ENCODE measurements at regions not wholly inside any gene's neighbourhood (a gene's known extent, or its start where the extent isn't known, plus 50 kb on each side); places are given as distances from the start of the nearest gene placed in this dataset.

DNA sequence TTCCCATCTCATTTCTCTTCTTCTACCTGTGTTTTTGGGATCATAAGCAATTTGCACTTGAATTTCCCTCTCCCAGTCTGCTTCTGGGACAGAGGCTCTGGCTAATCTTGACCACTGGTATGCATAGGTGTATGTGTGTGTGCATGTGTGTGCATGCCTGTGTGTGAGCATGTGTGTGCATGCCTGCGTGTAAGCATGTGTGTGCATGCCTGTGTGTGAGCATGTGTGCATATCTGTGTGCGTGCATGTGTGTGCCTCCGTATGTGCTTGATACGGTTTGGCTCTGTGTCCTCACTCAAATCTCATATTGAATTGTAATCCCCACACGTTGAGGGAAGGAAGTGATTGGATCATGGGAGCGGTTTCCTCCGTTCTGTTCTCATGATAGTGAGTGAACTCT, 77.7 kb downstream of the HAPSTR1 start:
- TF ChIP-seq, protein P1, sequence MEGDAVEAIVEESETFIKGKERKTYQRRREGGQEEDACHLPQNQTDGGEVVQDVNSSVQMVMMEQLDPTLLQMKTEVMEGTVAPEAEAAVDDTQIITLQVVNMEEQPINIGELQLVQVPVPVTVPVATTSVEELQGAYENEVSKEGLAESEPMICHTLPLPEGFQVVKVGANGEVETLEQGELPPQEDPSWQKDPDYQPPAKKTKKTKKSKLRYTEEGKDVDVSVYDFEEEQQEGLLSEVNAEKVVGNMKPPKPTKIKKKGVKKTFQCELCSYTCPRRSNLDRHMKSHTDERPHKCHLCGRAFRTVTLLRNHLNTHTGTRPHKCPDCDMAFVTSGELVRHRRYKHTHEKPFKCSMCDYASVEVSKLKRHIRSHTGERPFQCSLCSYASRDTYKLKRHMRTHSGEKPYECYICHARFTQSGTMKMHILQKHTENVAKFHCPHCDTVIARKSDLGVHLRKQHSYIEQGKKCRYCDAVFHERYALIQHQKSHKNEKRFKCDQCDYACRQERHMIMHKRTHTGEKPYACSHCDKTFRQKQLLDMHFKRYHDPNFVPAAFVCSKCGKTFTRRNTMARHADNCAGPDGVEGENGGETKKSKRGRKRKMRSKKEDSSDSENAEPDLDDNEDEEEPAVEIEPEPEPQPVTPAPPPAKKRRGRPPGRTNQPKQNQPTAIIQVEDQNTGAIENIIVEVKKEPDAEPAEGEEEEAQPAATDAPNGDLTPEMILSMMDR (IDR thresholded peaks at IDR 0.05; ENCODE audit: low read depth, low read length): no peak
- no peak for TF ChIP-seq POLR2A (IDR thresholded peaks at IDR 0.05; ENCODE audit: extremely low read depth, insufficient read length)
- TF ChIP-seq, protein P2, sequence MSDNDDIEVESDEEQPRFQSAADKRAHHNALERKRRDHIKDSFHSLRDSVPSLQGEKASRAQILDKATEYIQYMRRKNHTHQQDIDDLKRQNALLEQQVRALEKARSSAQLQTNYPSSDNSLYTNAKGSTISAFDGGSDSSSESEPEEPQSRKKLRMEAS (IDR thresholded peaks at IDR 0.05; ENCODE audit: low read depth, low read length): no peak
- no peak for TF ChIP-seq MYC (IDR thresholded peaks at IDR 0.05; ENCODE audit: low read depth, low read length)

Measured in NB4 (cell line).